Common myeloid progenitor, CD34-positive (primary cell): ENCODE measurements at regions not wholly inside any gene's neighbourhood (a gene's known extent, or its start where the extent isn't known, plus 50 kb on each side); places are given as distances from the start of the nearest gene placed in this dataset.
A peak's percentile ranks its signal among the peaks of the same experiment; 100 is the strongest.

Source experiments
- CTCF ChIA-PET: fragments of 350-600 bp; sonication (Branson Sonifier 250); formaldehyde crosslinking; loops from one replicate; lab custom pipeline; 2021; ENCODE audit warnings: antibody characterized with exemption; lab: Charles Lee
- POLR2A ChIA-PET: fragments of 350-600 bp; sonication (Branson Sonifier 250); formaldehyde crosslinking; loops from one replicate; lab custom pipeline; 2021; ENCODE audit warnings: antibody characterized with exemption; lab: Charles Lee
- DNase-seq, 3 donors: peaks; one replicate each; pipeline versions ENCODE4 v3.0.0 to v3.0.0-alpha.2; 2013
- H3K27ac ChIP-seq, 2 experiments: 1 replicate in 1 of 2; 2 replicates in 1 of 2; pipeline ENCODE4 v1.7.0; 2013; ENCODE audit warnings: inconsistent platforms in 2 of 2, low read length in 2 of 2, mild to moderate bottlenecking in 2 of 2, low read depth in 1 of 2, moderate library complexity in 1 of 2; ENCODE audit not compliant: severe bottlenecking in 2 of 2, insufficient read depth in 1 of 2, poor library complexity in 1 of 2
- H3K27me3 ChIP-seq, 5 experiments: replicated peaks in 2 of 5; 1 replicate in 3 of 5; 2 replicates in 2 of 5; pipeline versions ENCODE4 v1.6.1 to v1.7.0; 2013; ENCODE audit warnings: low read length in 4 of 5, mild to moderate bottlenecking in 2 of 5, moderate library complexity in 2 of 5, inconsistent platforms in 1 of 5; ENCODE audit not compliant: insufficient read depth in 5 of 5, control insufficient read depth in 4 of 5
- H3K36me3 ChIP-seq, 4 experiments: 1 replicate in 2 of 4; 2 replicates in 2 of 4; pipeline versions ENCODE4 v1.6.1 to v1.7.0; 2013; ENCODE audit warnings: low read length in 3 of 4, control low read depth in 1 of 4, mild to moderate bottlenecking in 1 of 4; ENCODE audit not compliant: control insufficient read depth in 4 of 4, insufficient read depth in 4 of 4
- H3K4me1 ChIP-seq, 4 experiments: 1 replicate in 3 of 4; 2 replicates in 1 of 4; pipeline versions ENCODE4 v1.6.1 to v1.7.1; 2013; ENCODE audit warnings: low read length in 3 of 4, mild to moderate bottlenecking in 3 of 4, control low read depth in 1 of 4, inconsistent platforms in 1 of 4, moderate library complexity in 1 of 4; ENCODE audit not compliant: control insufficient read depth in 4 of 4, insufficient read depth in 4 of 4; ENCODE audit errors: control extremely low read depth in 1 of 4
- H3K4me3 ChIP-seq, 7 experiments: 1 replicate in 4 of 7; 2 replicates in 3 of 7; pipeline versions ENCODE4 v1.5.1 to v1.7.0; 2013; ENCODE audit warnings: mild to moderate bottlenecking in 7 of 7, low read length in 6 of 7, moderate library complexity in 6 of 7, inconsistent platforms in 2 of 7, low read depth in 2 of 7, control low read depth in 1 of 7; ENCODE audit not compliant: insufficient read depth in 4 of 7, control insufficient read depth in 1 of 7; ENCODE audit errors: extremely low read depth in 1 of 7
- H3K9me3 ChIP-seq, 5 experiments: 1 replicate in 4 of 5; 2 replicates in 1 of 5; pipeline versions ENCODE4 v1.6.1 to v1.7.1; 2013; ENCODE audit warnings: low read length in 4 of 5, mild to moderate bottlenecking in 2 of 5, inconsistent platforms in 1 of 5, low read depth in 1 of 5, moderate library complexity in 1 of 5; ENCODE audit not compliant: control insufficient read depth in 4 of 5, insufficient read depth in 2 of 5; ENCODE audit errors: control extremely low read depth in 1 of 5
- WGBS: methylation state at CpG from one replicate; pipeline ENCODE4 v1.1.5; 2013; ENCODE audit not compliant: insufficient coverage; 5-methylcytosine and 5-hydroxymethylcytosine counted together

DNA sequence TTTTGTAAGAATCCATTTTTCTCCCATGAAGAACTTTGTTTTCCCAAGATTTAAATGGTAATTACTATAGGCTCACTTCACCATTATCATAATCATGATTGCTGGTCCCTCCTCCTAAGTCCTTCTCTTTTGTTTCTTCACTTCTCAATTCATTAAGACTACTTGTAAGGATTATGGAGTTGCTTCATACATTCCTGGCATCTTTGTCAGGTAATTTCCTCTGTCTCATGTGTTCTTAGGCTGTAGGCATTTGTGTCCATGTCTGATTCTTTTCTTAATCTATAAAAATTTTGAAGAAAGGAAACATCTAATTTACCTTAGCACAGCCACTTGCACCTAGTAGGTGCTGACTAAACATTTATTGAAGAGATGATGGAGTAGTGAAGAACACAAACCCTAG, 79.9 kb upstream of the SATB1 start:
- Histone ChIP-seq H3K27ac (no peak overlapping the region), H3K27me3 (no peaks in the 10 kb centered on the region), H3K4me1 (no peaks in the 10 kb centered on the region), H3K9me3 (no peaks in the 10 kb centered on the region), H3K36me3 (no peaks in the 10 kb centered on the region), H3K4me3 (no peak overlapping the region)
- CTCF ChIA-PET, result no interaction called here
- DNase-seq, result no peak
- POLR2A ChIA-PET, result no interaction called here

DNA sequence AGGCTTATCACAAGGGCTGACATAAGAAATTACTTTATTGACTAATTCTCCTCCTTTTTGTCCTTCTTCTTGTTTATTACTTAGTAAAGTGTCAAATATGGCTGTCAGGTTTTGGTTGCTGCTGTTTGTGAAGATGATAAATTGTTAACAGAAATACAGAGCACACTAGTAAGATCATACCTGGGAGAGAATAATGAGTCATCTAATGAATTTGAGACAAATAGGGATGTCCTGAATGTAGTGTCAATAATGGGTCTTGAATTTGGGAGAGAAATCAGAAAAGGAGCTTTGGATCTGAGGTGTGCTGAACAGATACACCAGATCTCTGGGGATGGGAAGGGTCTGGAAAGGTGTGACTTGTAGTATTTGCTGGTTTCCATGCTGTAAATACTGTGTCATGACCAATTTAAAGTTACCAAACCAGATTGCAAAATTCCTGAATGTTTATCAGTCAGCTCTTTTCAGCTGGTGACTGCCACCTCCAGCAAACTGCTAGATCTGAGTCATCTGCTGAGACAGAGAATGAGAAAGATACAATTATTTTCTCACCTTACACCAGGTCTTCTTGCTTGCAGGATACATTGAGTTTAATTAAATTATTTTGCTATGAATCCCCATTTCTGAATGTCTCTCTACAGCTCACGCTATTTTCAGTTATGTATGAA, 76.7 kb upstream of the SATB1 start:
- Histone ChIP-seq H3K36me3 (no peaks in the 10 kb centered on the region), H3K27me3 (no peaks in the 10 kb centered on the region), H3K4me1 (peaks cover 4 to 9% (median 6%) of the 10 kb centered on the region in 4 experiments), H3K9me3 (no peaks in the 10 kb centered on the region), H3K4me3 (no peak overlapping the region), H3K27ac (no peak overlapping the region)
- CTCF ChIA-PET, result no interaction called here
- POLR2A ChIA-PET, result no interaction called here
- WGBS, result 100% methylated on average over 1 of the region's 1 CpG
- DNase-seq, result no peak

DNA sequence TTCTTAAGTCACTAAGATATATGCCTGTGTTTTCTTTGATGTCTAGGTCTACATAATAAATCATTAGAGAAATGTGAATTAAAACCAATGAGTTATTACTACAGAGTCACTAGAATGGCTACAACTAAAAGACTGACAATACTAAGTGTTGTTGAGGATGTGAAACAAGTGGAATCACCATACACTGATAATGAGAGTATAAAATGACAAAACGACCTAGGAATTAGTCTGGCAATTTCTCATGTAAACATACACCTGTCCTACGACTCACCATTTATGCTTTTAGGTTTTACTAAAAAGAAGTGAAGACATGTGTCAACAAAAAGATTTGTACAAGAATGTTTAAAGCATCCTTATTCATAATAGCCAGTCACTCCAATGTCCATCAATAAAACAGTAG, 75.2 kb upstream of the SATB1 start:
- Histone ChIP-seq H3K4me1 (peaks cover 4 to 9% (median 6%) of the 10 kb centered on the region in 4 experiments), H3K4me3 (no peak overlapping the region), H3K9me3 (no peaks in the 10 kb centered on the region), H3K27ac (no peak overlapping the region), H3K36me3 (peaks cover 0 to under 1% (median 0%) of the 10 kb centered on the region in 4 experiments), H3K27me3 (no peaks in the 10 kb centered on the region)
- CTCF ChIA-PET, result no interaction called here
- no peak for DNase-seq
- no CpG with 5 or more reads among the region's 2 CpGs for WGBS
- POLR2A ChIA-PET, result no interaction called here

DNA sequence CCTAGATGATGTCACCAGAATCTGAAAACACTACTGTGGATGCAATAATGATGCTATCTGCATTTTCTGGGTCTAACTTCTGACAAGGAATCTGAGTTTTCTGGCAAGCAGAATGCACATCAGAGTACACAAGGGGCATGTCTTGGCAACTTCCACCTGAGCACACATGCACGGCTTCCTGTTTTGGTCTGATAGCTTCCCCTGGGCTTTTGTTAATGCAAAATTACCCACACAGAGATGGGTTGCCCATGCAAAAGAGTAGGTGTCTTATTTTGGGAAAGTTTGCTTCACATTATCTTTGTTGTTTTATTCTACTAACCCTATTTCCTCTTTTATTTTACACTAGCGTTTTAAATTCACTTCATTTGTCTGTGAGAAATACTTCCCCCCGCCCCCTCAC, 74.2 kb upstream of the SATB1 start:
- Histone ChIP-seq H3K27me3 (no peaks in the 10 kb centered on the region), H3K36me3 (peaks cover 0 to 2% (median 0%) of the 10 kb centered on the region in 4 experiments), H3K4me3 (peak overlapping the region in 1 of 7 experiments; percentile 4), H3K27ac (no peak overlapping the region), H3K9me3 (no peaks in the 10 kb centered on the region), H3K4me1 (peaks cover 4 to 9% (median 6%) of the 10 kb centered on the region in 4 experiments)
- ChIA-PET POLR2A (interaction anchor here (0.5 kb wide), 1 partner anchor 1957 kb away, joined by 4 read pairs; no protein-coding TSS in a partner anchor), CTCF (no interaction called here)
- 0% methylated on average over 1 of the region's 3 CpGs for WGBS
- peak; percentile 9 to 78 (median 61) for DNase-seq

DNA sequence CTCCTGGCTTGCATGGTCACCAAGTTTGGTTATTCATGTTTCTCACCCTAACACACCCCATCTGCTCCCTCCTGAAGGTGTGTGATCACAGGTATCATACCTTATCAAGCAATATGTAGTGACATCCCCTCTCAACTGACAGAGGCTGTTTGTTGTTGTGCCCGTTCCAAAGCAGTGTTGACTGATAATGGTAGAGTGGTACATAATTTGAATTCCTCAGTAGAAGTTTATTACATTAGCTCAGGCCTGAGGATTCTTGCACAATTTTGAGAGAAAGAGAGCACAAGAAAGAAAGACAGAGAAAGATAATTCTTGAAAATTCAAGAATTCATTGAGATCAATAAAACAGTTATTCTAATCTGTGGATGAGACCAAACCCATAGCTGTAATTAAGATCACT, 69.1 kb upstream of the SATB1 start:
- Histone ChIP-seq H3K9me3 (no peaks in the 10 kb centered on the region), H3K4me3 (no peak overlapping the region), H3K36me3 (peaks cover 0 to 2% (median under 1%) of the 10 kb centered on the region in 4 experiments), H3K4me1 (peaks cover 2 to 4% (median 4%) of the 10 kb centered on the region in 4 experiments), H3K27ac (no peak overlapping the region), H3K27me3 (no peaks in the 10 kb centered on the region)
- ChIA-PET CTCF (no interaction called here), POLR2A (no interaction called here)
- WGBS, result 80% methylated on average over 1 of the region's 1 CpG
- no peak for DNase-seq

DNA sequence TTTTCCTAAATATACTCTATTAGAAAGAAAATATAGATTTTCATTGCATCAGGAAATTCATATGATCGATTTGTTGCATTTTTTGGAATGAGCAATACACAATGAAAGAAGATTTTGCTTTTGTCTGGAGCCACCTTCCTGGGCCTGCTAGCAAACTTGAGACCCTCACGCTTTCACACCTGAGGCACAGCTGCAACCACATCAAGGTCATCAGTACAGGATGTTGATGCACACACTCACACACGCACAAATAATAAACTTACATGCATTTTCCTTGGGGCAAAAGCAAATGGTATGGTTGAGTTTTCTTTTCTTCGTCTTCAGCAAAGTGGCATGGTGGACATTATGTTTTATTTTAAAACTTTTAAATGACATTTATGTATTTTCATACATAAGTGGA, 64.8 kb upstream of the SATB1 start:
- no CpG with 5 or more reads among the region's 4 CpGs for WGBS
- CTCF ChIA-PET, result interaction anchor here (0.5 kb wide), 1 partner anchor 669 kb away, joined by 3 read pairs; no protein-coding TSS in a partner anchor
- peaks cover 0 to 11% (median 0%) of the 10 kb centered on the region in 5 experiments for H3K9me3 ChIP-seq
- no peaks in the 10 kb centered on the region for H3K4me1 ChIP-seq
- peaks cover 0 to 5% (median 3%) of the 10 kb centered on the region in 4 experiments for H3K36me3 ChIP-seq
- H3K27me3 ChIP-seq, result no peaks in the 10 kb centered on the region
- DNase-seq, result no peak
- POLR2A ChIA-PET, result no interaction called here
- H3K27ac ChIP-seq, result no peak overlapping the region
- no peak overlapping the region for H3K4me3 ChIP-seq

DNA sequence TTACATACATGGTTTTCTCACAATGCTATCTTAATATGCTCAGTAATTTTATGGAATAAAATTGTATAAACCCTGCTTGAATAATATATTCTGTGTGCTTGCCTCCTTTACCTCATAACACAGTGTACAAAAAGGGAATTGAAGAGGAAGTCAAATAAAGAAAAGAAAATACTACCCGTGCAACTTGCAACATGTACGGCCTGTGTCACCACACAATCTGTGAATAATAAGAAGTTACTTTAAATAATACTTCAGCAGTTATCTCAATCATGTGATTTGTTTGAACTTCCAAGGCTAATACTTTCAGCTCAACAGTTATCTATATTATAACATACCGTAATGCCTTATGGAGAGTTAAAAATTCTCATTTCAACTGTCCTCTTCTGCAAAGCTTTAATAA, 58.1 kb upstream of the SATB1 start:
- Histone ChIP-seq H3K4me3 (no peak overlapping the region), H3K27me3 (no peaks in the 10 kb centered on the region), H3K36me3 (peaks cover 0 to 7% (median 1%) of the 10 kb centered on the region in 4 experiments), H3K9me3 (peaks cover 0 to 17% (median 0%) of the 10 kb centered on the region in 5 experiments), H3K27ac (no peak overlapping the region), H3K4me1 (peaks cover 0 to 6% (median 2%) of the 10 kb centered on the region in 4 experiments)
- no peak for DNase-seq
- ChIA-PET CTCF (interaction anchor here (0.6 kb wide), 1 partner anchor 14 kb away, joined by 3 read pairs; no protein-coding TSS in a partner anchor), POLR2A (no interaction called here)
- WGBS, result no CpG with 5 or more reads among the region's 3 CpGs
